GM12878 (cell line): ENCODE measurements at regions not wholly inside any gene's neighbourhood (a gene's known extent, or its start where the extent isn't known, plus 50 kb on each side); places are given as distances from the start of the nearest gene placed in this dataset.

Experiments used
- ATAC-seq: fragments of 200-7000 bp; cut with Tn5 transposase; 3 replicates; pipeline ENCODE4 v1.9.1; 2020; ENCODE audit warnings: mild to moderate bottlenecking, moderate library complexity
- BruUV-seq: library from RNA; stranded (reverse); fragments of 400-500 nt; replicated peaks from 2 replicates; lab custom pipeline; 2021; lab: Mats Ljungman, UMichigan
- CTCF ChIA-PET: fragments of 300-600 bp; sonication (Branson Sonifier 250); formaldehyde crosslinking; extraction: SDS; loops from one replicate; lab custom pipeline; 2021; ENCODE audit warnings: inconsistent platforms; lab: Yijun Ruan, JAX
- POLR2A ChIA-PET: fragments of 350-600 bp; formaldehyde crosslinking; extraction: SDS; loops from one replicate; lab custom pipeline; 2021; ENCODE audit warnings: inconsistent platforms; lab: Charles Lee
- RAD21 ChIA-PET: fragments of 300-600 bp; sonication (Branson Sonifier 250); formaldehyde crosslinking; loops from one replicate; lab custom pipeline; 2023; ENCODE audit warnings: antibody characterized with exemption; ENCODE audit not compliant: unreplicated experiment; lab: Charles Lee
- SMC1A ChIA-PET: fragments of 300-600 bp; sonication (Branson Sonifier 250); formaldehyde crosslinking; loops from one replicate; lab custom pipeline; 2023; ENCODE audit not compliant: unreplicated experiment, uncharacterized antibody; lab: Charles Lee
- DNase-seq: peaks from one replicate; pipeline ENCODE4 v3.0.0-alpha.2; 2011; ENCODE audit warnings: low read depth, low spot score
- FAIRE-seq: peaks from 3 replicates; lab custom pipeline; 2011; peaks lifted over from hg19 to GRCh38; lab: Jason Lieb, UNC
- H2AFZ ChIP-seq: 2 replicates; pipeline ENCODE4 v1.6.0; 2011; ENCODE audit warnings: low read depth, low read length, control low read depth; ENCODE audit not compliant: control insufficient read depth
- H3K27ac ChIP-seq: 2 replicates; pipeline ENCODE4 v1.5.1; 2011; ENCODE audit warnings: control low read depth; ENCODE audit not compliant: control insufficient read depth, insufficient read depth
- H3K27me3 ChIP-seq, 2 experiments: replicated peaks in 1 of 2; 2 replicates each; pipeline versions ENCODE4 v1.6.0 to v1.6.1; 2011; ENCODE audit warnings: low read length in 1 of 2; ENCODE audit not compliant: control insufficient read depth in 2 of 2, insufficient read depth in 2 of 2
- H3K36me3 ChIP-seq, 2 experiments: 2 replicates each; pipeline ENCODE4 v1.5.1; 2011; ENCODE audit warnings: low read length in 1 of 2; ENCODE audit not compliant: control insufficient read depth in 2 of 2, insufficient read depth in 2 of 2
- H3K4me1 ChIP-seq: 2 replicates; pipeline ENCODE4 v1.6.1; 2011; ENCODE audit warnings: mild to moderate bottlenecking, low read length, moderate library complexity, mixed read lengths; ENCODE audit not compliant: control insufficient read depth, insufficient read depth
- H3K4me2 ChIP-seq: 2 replicates; pipeline ENCODE4 v1.6.0; 2011; ENCODE audit warnings: control low read depth; ENCODE audit not compliant: control insufficient read depth, insufficient read depth
- H3K4me3 ChIP-seq: fragments of 200-600 bp; sonication (generic); 2 replicates; pipeline ENCODE4 v1.5.1; 2016
- H3K79me2 ChIP-seq: 2 replicates; pipeline ENCODE4 v1.6.0; 2011; ENCODE audit warnings: low read length; ENCODE audit not compliant: control insufficient read depth, insufficient read depth
- H3K9ac ChIP-seq: 2 replicates; pipeline ENCODE4 v1.8.0; 2011; ENCODE audit warnings: low read length, control low read depth, mixed read lengths; ENCODE audit not compliant: control insufficient read depth, insufficient read depth
- H3K9me3 ChIP-seq: replicated peaks from 3 replicates; pipeline ENCODE4 v1.5.1; 2011; ENCODE audit warnings: mild to moderate bottlenecking, low read length; ENCODE audit not compliant: control insufficient read depth, insufficient read depth
- H4K20me1 ChIP-seq: 2 replicates; pipeline ENCODE4 v1.6.0; 2011; ENCODE audit not compliant: control insufficient read depth, insufficient read depth
- CREM ChIP-seq: IDR thresholded peaks from 2 replicates; pipeline ENCODE4 v1.6.1; 2014; ENCODE audit warnings: antibody characterized with exemption, low read depth
- E2F4 ChIP-seq: IDR thresholded peaks from 2 replicates; pipeline ENCODE4 v1.6.1; 2012; ENCODE audit warnings: low read depth, low read length, improper control_type of control experiment
- EP300 ChIP-seq, 2 experiments: fragments of 150-350 bp in 1 of 2; IDR thresholded peaks; 2 replicates each; pipeline ENCODE4 v1.6.1; 2011 to 2012; ENCODE audit warnings: low read depth in 2 of 2, low read length in 2 of 2, borderline replicate concordance in 1 of 2, improper control_type of control experiment in 1 of 2, inconsistent platforms in 1 of 2; ENCODE audit not compliant: control insufficient read depth in 1 of 2
- IKZF2 ChIP-seq, 2 experiments: fragments of 450-650 bp; IDR thresholded peaks; 2 replicates each; pipeline ENCODE4 v1.6.1; 2017; ENCODE audit warnings: mild to moderate bottlenecking in 2 of 2, moderate library complexity in 2 of 2
- MEF2A ChIP-seq: IDR thresholded peaks from 2 replicates; pipeline ENCODE4 v1.6.1; 2011; ENCODE audit warnings: low read depth, mild to moderate bottlenecking, low read length, moderate library complexity; ENCODE audit not compliant: insufficient read depth
- MTA2 ChIP-seq: fragments of 450-650 bp; IDR thresholded peaks from 2 replicates; pipeline ENCODE4 v1.6.1; 2016; ENCODE audit warnings: low read depth, mild to moderate bottlenecking, moderate library complexity
- NBN ChIP-seq: fragments of 450-650 bp; IDR thresholded peaks from 2 replicates; pipeline ENCODE4 v1.6.1; 2016
- RCOR1 ChIP-seq: conservative IDR thresholded peaks from 2 replicates; pipeline ENCODE4 v1.6.1; 2012; ENCODE audit warnings: low read depth, low read length, improper control_type of control experiment
- RELA ChIP-seq: fragments of 450-650 bp; IDR thresholded peaks from 2 replicates; pipeline ENCODE4 v1.8.0; 2014; ENCODE audit warnings: borderline replicate concordance; ENCODE audit not compliant: partially characterized antibody
- RFX5 ChIP-seq: IDR thresholded peaks from 2 replicates; pipeline ENCODE4 v1.6.1; 2011; ENCODE audit warnings: low read depth, low read length, improper control_type of control experiment
- SMAD1 ChIP-seq: fragments of 450-650 bp; IDR thresholded peaks from 2 replicates; pipeline ENCODE4 v1.6.1; 2018; ENCODE audit warnings: mild to moderate bottlenecking, low read depth; ENCODE audit not compliant: partially characterized antibody
- SMC3 ChIP-seq: IDR thresholded peaks from 2 replicates; pipeline ENCODE4 v1.6.1; 2011; ENCODE audit warnings: low read length, improper control_type of control experiment, borderline replicate concordance
- SP1 ChIP-seq: IDR thresholded peaks from one replicate; pipeline ENCODE4 v1.6.1; 2011; ENCODE audit warnings: low read depth, low read length
- SREBF1 ChIP-seq: IDR thresholded peaks from 2 replicates; pipeline ENCODE4 v1.6.1; 2012; ENCODE audit warnings: mild to moderate bottlenecking, low read length
- SREBF2 ChIP-seq: IDR thresholded peaks from 2 replicates; pipeline ENCODE4 v1.6.1; 2012; ENCODE audit warnings: mild to moderate bottlenecking, low read length
- TCF12 ChIP-seq: IDR thresholded peaks from 2 replicates; pipeline ENCODE4 v1.6.1; 2011; ENCODE audit warnings: low read depth, mild to moderate bottlenecking, low read length
- TCF3 ChIP-seq: IDR thresholded peaks from 2 replicates; pipeline ENCODE4 v1.6.1; 2012; ENCODE audit warnings: low read depth, mild to moderate bottlenecking, low read length, borderline replicate concordance; ENCODE audit not compliant: insufficient read depth
- WRNIP1 ChIP-seq: IDR thresholded peaks from 2 replicates; pipeline ENCODE4 v1.6.1; 2011; ENCODE audit warnings: low read depth, low read length, improper control_type of control experiment, borderline replicate concordance
- ZBTB40 ChIP-seq: fragments of 450-650 bp; IDR thresholded peaks from 2 replicates; pipeline ENCODE4 v1.6.1; 2016; ENCODE audit warnings: mild to moderate bottlenecking, moderate library complexity, borderline replicate concordance
- WGBS: methylation state at CpG from one replicate; pipeline ENCODE4 v1.1.6; 2016; ENCODE audit warnings: low lambda C conversion rate; ENCODE audit not compliant: insufficient replicate concordance, insufficient coverage; ENCODE audit errors: missing lambda C conversion rate; 5-methylcytosine and 5-hydroxymethylcytosine counted together
- in situ Hi-C: fragments of 300-500 bp; cut with MboI; formaldehyde crosslinking; loops from 9 replicates; pipeline ENCODE4 v1.14.3; 2018; ENCODE audit warnings: mixed read lengths
- intact Hi-C: fragments of 100-400 bp; cut with micrococcal nuclease; formaldehyde crosslinking; loops from one replicate; pipeline ENCODE4 v1.14.2; 2022; ENCODE audit not compliant: unreplicated experiment

GRCh38 chr2:47631792-47632398 lies 61.1 kb upstream of the KCNK12 start:
- no peak overlapping the region for H3K27ac ChIP-seq
- no peak for FAIRE-seq
- ChIA-PET RAD21 (no interaction called here), SMC1A (interaction anchor here (1.0 to 1.2 kb wide), 2 partner anchors 59 to 135 kb away, joined by 3 to 4 read pairs; no protein-coding TSS in a partner anchor), CTCF (interaction anchor here (1.9 kb wide), 1 partner anchor 135 kb away, joined by 6 read pairs; no protein-coding TSS in a partner anchor), POLR2A (no interaction called here)
- H3K36me3 ChIP-seq = no peaks in the 10 kb centered on the region
- no peaks in the 10 kb centered on the region for H4K20me1 ChIP-seq
- no peak for ATAC-seq
- BruUV-seq = no TSS peak
- H3K4me2 ChIP-seq = no peak overlapping the region
- no peaks in the 10 kb centered on the region for H3K9me3 ChIP-seq
- intact Hi-C loops (no loop called here), in situ Hi-C loops (no loop called here)
- no peaks in the 10 kb centered on the region for H3K4me1 ChIP-seq
- no peak for DNase-seq
- H3K27me3 ChIP-seq = no peaks in the 10 kb centered on the region
- TF ChIP-seq CREM (no peak), ZBTB40 (no peak), TCF3 (no peak), MTA2 (no peak), SMC3 (no peak), WRNIP1 (no peak), EP300 (IDR thresholded peaks at IDR 0.05; ENCODE audit: borderline replicate concordance in 1 of 2, control insufficient read depth in 1 of 2, low read depth in 2 of 2, low read length in 2 of 2) (no peak), RFX5 (no peak), SREBF2 (no peak), SMAD1 (no peak), MEF2A (no peak), NBN (no peak), RCOR1 (no peak), E2F4 (no peak), SP1 (no peak), IKZF2 (IDR thresholded peaks at IDR 0.05) (no peak), RELA (no peak), TCF12 (no peak), SREBF1 (no peak)
- WGBS = 64% methylated on average over 12 of the region's 12 CpGs
- H3K9ac ChIP-seq = no peak overlapping the region
- H3K4me3 ChIP-seq = no peak overlapping the region
- H3K79me2 ChIP-seq = no peaks in the 10 kb centered on the region
- no peak overlapping the region for H2AFZ ChIP-seq
